ENCODE measurements at regions not wholly inside any gene's neighbourhood (a gene's known extent, or its start where the extent isn't known, plus 50 kb on each side); places are given as distances from the start of the nearest gene placed in this dataset.

GRCh38 chr22:49620666-49621065, 207.0 kb downstream of the BRD1 start:
- no peak for DNase-seq

DNA sequence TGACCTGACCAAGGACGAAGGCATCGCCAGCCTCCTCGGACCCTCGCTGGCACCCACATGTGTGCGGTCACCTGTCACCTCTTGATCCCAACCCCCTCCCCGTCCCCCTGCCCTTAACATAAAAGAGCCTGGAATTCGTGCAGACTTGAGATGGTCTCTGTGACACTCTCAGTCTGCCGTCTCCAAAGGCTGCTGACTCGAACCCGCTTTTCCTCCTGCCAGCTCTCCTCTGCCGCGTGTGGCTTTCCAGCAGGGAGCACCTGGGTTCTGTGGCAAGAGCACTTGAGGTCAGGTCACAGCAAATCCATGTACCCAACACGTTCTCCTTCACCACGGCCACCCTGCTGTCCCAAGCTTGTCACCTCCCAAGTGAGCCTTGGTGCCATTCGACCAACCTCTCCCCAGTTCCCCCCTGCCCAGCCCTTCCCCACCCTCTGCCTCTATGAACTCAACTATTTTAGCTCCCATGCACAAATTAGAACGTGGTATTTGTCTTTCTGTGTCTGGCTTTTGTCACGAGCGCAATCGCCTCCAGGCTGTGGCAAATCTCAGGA, 207.6 kb downstream of the BRD1 start:
- DNase-seq, result no peak

DNA sequence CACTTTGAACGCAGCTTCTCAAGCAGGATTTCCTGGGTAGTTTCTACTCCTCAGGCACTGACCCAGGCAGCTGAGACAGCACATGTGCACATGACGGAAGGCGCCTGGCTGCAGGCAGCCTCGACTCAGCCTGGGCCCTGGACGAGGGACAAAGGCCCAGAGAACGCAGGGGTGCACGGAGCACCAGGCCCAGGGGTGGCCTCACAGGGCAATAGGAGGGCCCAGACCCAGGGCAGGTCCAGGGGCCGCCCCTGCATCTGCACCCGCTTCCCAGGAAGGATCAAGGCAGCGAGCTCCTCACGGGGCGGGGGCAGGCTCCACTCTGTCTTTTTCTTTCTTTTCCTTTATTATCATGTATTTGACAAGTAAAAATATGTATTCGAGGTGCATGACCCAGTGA, 208.4 kb downstream of the BRD1 start:
- no peak for DNase-seq

GRCh38 chr22:49618677-49618953, 209.1 kb downstream of the BRD1 start:
- no peak for DNase-seq

- DNase-seq, result no peak
These were observed 209.6 kb downstream of the BRD1 start for GRCh38 chr22:49617866-49618676.

DNA sequence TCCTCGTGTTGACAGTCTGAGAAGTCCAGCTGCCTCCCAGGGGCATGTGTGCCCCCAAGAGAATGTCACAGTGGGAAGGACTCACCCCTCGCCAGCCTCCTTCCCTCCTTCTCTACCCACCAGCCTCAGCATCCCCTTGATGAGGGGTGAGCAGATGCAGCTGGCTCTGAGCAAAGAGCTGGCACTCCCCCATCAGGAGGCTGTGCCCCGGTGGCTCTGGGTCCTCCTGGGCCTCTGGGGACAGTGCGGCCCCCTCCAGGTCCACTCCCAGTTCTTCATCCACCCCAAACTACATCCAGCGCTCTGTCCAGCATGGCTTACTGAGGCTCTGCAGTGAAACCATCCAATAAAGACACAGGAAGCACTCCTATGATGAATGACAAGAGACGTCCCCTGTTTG, 210.4 kb downstream of the BRD1 start:
- no peak for DNase-seq

- DNase-seq, result no peak
These were observed 211.1 kb downstream of the BRD1 start for GRCh38 chr22:49616356-49617231.

GRCh38 chr22:49614966-49615965, 212.4 kb downstream of the BRD1 start:
- DNase-seq, result no peak

DNA sequence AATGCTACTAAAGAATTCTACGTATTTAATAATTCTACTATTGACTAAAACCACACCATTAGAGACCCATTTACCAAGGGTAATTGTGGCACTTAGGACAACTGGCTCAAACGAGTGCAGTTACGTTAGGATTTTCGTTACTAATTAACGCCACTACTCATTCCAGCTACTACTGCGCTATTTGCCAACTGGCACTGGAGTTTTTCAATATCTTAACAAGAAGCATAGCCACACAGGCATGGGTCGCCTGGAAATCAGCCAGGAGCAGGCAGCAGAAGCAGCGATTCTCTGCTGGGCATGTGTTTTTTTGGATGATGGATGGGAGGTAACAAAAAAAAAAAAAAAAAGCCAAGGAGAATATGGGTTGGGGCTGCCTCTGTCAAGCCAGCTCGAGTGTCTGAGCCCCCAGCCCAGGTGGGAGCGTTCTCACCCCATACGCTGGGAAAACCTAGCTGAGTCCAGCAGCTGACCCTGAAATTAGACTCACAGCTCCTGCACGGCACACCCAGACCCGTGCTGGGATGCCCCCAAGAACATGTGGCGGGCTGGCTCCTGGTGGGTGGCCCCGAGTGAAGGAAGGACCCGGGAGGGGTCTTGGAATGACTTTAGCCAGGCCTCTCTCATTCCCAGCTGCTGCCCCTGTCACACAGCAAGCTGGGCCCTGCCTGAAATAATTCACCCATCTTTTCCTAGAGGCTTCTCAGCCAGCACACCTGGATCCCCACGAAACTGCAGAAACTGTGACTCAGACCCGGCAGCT, 214.0 kb downstream of the BRD1 start:
- no peak for DNase-seq

DNA sequence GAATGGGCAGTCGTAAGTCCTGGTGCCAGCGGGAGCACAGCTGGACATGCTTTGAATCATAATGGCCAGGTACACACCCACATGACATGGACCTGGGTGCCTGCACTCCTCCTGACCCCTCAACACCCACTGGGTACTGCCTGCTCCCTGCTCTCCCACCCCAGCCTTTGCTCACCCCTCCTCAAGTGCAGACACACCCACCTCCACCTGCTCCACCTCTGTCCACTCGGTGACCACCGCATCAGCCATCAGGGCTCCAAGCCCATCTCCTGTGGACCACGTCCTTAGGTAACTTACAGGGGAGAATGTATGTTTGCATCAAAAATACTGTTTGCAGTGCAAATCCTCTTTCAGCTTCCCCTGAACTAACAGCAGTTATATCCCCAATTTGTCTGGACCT, 214.6 kb downstream of the BRD1 start:
- DNase-seq, result no peak

GRCh38 chr22:49609207-49609876, 218.3 kb downstream of the BRD1 start:
- no peak for DNase-seq

GRCh38 chr22:49608660-49609059, 219.0 kb downstream of the BRD1 start:
- no peak for DNase-seq

GRCh38 chr22:49608228-49608627, 219.4 kb downstream of the BRD1 start:
- no peak for DNase-seq

- no peak for DNase-seq
These were observed 219.9 kb downstream of the BRD1 start for GRCh38 chr22:49607821-49608220.

DNA sequence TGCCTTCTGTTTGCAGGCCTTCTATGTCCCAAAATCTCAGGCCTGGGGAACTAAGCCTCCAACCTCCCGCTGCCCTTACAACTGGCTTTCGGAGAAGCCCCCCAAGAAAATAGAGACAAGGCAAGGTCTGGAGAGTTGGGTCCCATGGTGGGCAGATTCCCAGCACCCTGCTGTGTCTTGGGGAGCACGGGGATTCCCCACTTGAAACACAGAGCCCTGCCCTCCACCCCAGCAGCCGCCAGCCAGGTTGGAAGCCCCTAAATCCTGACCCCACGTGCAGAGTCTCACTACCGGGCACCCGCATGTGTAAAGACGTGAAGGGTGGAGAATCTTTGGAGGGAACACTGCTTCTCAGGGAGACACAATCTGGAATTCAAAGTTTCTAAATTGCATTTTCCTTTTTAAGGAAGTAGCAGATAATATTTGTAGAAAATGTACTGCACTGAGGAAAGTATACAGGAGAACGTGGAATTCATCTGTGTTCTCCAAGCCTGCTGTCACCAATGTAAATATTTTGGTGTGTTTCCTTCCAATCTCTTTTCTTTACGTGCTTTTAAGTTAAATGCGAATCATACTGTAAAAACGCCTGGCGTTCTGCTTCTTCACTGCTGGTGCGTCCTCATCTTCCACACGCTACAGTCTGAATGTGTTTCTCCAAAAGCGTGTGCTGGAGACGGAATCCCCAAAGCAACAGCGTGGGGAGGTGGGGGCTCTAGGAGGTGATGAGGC, 220.9 kb downstream of the BRD1 start:
- no peak for DNase-seq

- DNase-seq, result no peak
These were observed 222.9 kb downstream of the BRD1 start for GRCh38 chr22:49604732-49605302.

GRCh38 chr22:49603016-49603415, 224.7 kb downstream of the BRD1 start:
- no peak for DNase-seq

DNA sequence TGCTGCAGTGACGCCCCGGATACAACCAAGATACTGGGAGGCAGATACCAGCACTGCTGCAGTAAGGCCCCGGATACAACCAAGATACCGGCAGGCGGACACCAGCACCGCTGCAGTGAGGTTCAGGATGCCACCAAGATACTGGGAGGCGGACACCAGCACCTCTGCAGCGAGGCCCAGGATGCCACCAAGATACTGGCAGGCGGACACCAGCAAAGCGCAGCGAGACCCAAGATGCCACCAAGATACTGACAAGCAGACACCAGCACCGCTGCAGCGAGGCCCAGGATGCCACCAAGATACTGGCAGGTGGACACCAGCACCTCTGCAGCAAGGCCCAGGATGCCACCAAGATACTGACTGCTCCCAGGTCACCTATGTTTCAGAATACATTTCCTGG, 225.2 kb downstream of the BRD1 start:
- DNase-seq, result no peak

- no peak for DNase-seq
These were observed 225.9 kb downstream of the BRD1 start for GRCh38 chr22:49601614-49602321.
